OCI-LY3 (cell line): ENCODE measurements at regions not wholly inside any gene's neighbourhood (a gene's known extent, or its start where the extent isn't known, plus 50 kb on each side); places are given as distances from the start of the nearest gene placed in this dataset.

Experiments used
- H2AFZ ChIP-seq: fragments of 200-600, 300-600 bp; shearing (Covaris generic); 2 replicates; pipeline ENCODE4 v1.6.0; 2014; ENCODE audit warnings: antibody characterized with exemption, low read depth, low read length
- H3K27ac ChIP-seq: fragments of 200-600, 300-600 bp; sonication (generic); 2 replicates; pipeline ENCODE4 v1.5.1; 2014; ENCODE audit warnings: mild to moderate bottlenecking, low read length, moderate library complexity, mixed read lengths
- H3K27me3 ChIP-seq: fragments of 200-600, 300-600 bp; sonication (generic); 2 replicates; pipeline ENCODE4 v1.6.1; 2014; ENCODE audit warnings: low read depth, low read length, mixed read lengths
- H3K36me3 ChIP-seq: fragments of 200-600, 300-600 bp; sonication (generic); replicated peaks from 2 replicates; pipeline ENCODE3; 2014; ENCODE audit warnings: low read depth, low read length, mixed read lengths
- H3K4me1 ChIP-seq: fragments of 300-600, 200-600 bp; sonication (generic); 2 replicates; pipeline ENCODE4 v1.6.1; 2014; ENCODE audit warnings: low read length, mixed read lengths
- H3K4me2 ChIP-seq: fragments of 200-600, 300-600 bp; sonication (generic); 2 replicates; pipeline ENCODE4 v1.6.1; 2014; ENCODE audit warnings: low read length, mixed read lengths
- H3K4me3 ChIP-seq: fragments of 300-600, 200-600 bp; sonication (generic); 2 replicates; pipeline ENCODE4 v1.5.1; 2014; ENCODE audit warnings: antibody characterized with exemption, mild to moderate bottlenecking, low read length, moderate library complexity
- H3K79me2 ChIP-seq: fragments of 300-600, 200-600 bp; shearing (Covaris generic); 2 replicates; pipeline ENCODE4 v1.6.1; 2014; ENCODE audit warnings: mild to moderate bottlenecking, low read length, mixed read lengths
- H3K9ac ChIP-seq: fragments of 300-600, 200-600 bp; shearing (Covaris generic); 2 replicates; pipeline ENCODE4 v1.6.0; 2014; ENCODE audit warnings: mild to moderate bottlenecking, low read length, moderate library complexity
- H3K9me3 ChIP-seq: fragments of 200-600, 300-600 bp; shearing (Covaris generic); 2 replicates; pipeline ENCODE4 v1.6.1; 2014; ENCODE audit warnings: low read length, mixed read lengths; ENCODE audit not compliant: insufficient read depth
- H4K20me1 ChIP-seq: fragments of 200-600, 300-600 bp; sonication (generic); 2 replicates; pipeline ENCODE4 v1.6.1; 2016; ENCODE audit warnings: low read length, mixed read lengths; ENCODE audit not compliant: insufficient read depth
- EZH2phosphoT487 ChIP-seq: fragments of 200-600 bp; shearing (Covaris generic); IDR thresholded peaks from 2 replicates; pipeline ENCODE4 v1.6.1; 2018; ENCODE audit warnings: antibody characterized with exemption, mixed run types, low read depth
- TF ChIP-seq, protein P1 (sequence below): fragments of 200-600, 300-600 bp; sonication (generic); IDR thresholded peaks from 2 replicates; pipeline ENCODE4 v1.5.1; 2014; ENCODE audit warnings: antibody characterized with exemption, low read length, low read depth

DNA sequence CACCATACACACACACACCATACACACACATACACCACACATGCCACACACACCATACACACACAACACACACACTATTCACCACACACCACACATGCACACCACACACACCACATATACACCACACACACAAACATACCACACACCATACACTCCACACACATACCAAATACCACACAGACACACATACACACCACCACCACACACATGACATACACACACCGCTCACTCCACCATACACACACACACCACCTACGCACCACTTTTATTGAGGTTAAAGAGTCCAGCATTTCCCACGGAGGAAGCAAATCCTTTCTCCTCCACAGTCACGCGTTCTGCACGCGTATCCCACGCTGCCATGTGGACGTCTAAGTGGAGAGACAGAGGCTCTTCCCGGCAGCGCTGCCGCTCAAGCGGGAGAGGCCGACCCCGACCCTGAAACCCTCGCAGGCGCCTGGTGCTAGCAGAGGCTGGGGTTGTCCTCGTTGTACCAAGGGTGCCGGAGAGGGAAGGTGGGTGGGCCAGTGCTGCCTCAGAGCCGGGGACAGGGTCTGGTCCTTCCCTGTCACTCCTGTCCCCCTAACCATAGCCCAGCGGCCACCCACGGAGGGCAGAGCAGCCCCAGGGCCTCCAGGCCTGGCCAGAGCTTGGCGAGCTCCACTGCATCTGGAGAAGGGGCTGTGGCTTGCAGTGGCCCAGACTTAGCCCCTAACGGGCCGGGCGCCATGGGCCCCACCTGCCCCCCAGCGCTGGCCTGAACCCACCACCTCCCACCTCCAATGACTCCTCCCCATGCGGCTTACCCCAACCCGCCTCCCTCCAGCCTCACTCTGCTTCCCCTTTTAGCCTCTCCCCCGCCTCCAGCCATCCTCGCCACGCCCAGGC lies 1495.0 kb downstream of the BRD1 start:
- TF ChIP-seq, protein P1, sequence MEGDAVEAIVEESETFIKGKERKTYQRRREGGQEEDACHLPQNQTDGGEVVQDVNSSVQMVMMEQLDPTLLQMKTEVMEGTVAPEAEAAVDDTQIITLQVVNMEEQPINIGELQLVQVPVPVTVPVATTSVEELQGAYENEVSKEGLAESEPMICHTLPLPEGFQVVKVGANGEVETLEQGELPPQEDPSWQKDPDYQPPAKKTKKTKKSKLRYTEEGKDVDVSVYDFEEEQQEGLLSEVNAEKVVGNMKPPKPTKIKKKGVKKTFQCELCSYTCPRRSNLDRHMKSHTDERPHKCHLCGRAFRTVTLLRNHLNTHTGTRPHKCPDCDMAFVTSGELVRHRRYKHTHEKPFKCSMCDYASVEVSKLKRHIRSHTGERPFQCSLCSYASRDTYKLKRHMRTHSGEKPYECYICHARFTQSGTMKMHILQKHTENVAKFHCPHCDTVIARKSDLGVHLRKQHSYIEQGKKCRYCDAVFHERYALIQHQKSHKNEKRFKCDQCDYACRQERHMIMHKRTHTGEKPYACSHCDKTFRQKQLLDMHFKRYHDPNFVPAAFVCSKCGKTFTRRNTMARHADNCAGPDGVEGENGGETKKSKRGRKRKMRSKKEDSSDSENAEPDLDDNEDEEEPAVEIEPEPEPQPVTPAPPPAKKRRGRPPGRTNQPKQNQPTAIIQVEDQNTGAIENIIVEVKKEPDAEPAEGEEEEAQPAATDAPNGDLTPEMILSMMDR: no peak
- TF ChIP-seq EZH2phosphoT487: no peak
- Histone ChIP-seq H3K27ac (no peak overlapping the region), H3K79me2 (no peaks in the 10 kb centered on the region), H3K36me3 (no peaks in the 10 kb centered on the region), H3K4me1 (no peaks in the 10 kb centered on the region), H3K4me2 (no peak overlapping the region), H2AFZ (no peak overlapping the region), H3K9ac (no peak overlapping the region), H3K9me3 (peaks cover 10% of the 10 kb centered on the region), H4K20me1 (no peaks in the 10 kb centered on the region), H3K27me3 (no peaks in the 10 kb centered on the region), H3K4me3 (no peak overlapping the region)

GRCh38 chr22:48331691-48332220 lies 1495.9 kb downstream of the BRD1 start:
- no peaks in the 10 kb centered on the region for H3K79me2 ChIP-seq
- H3K36me3 ChIP-seq: no peaks in the 10 kb centered on the region
- H3K27me3 ChIP-seq: no peaks in the 10 kb centered on the region
- H2AFZ ChIP-seq: no peak overlapping the region
- H4K20me1 ChIP-seq: no peaks in the 10 kb centered on the region
- no peak overlapping the region for H3K9ac ChIP-seq
- H3K27ac ChIP-seq: no peak overlapping the region
- H3K4me1 ChIP-seq: no peaks in the 10 kb centered on the region
- H3K9me3 ChIP-seq: peaks cover 10% of the 10 kb centered on the region
- TF ChIP-seq, protein P1: no peak
- no peak for TF ChIP-seq EZH2phosphoT487
- H3K4me2 ChIP-seq: no peak overlapping the region
- H3K4me3 ChIP-seq: no peak overlapping the region

DNA sequence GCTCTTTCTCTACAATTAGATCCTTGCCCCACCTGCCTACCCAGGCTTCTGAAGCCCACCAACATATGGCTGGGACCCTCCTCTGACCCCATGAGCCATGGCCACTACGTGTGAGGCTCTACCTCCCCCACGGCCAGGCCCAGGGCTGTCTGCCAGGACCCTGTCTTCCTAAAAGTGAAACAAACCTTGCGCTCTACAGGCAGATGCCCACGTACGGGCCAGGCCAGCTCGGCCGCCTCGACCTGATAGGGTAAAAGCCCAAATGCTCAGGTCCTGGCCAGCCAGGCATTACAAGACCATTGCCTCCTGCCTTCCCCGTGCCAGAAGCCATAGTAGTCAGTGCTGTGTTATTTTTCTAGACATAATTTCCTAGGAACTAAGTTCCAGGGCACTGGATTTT lies 1496.4 kb downstream of the BRD1 start:
- Histone ChIP-seq H3K27ac (no peak overlapping the region), H3K36me3 (no peaks in the 10 kb centered on the region), H3K9ac (no peak overlapping the region), H3K79me2 (no peaks in the 10 kb centered on the region), H4K20me1 (no peaks in the 10 kb centered on the region), H3K9me3 (peaks cover 10% of the 10 kb centered on the region), H2AFZ (no peak overlapping the region), H3K4me2 (no peak overlapping the region), H3K4me3 (no peak overlapping the region), H3K4me1 (no peaks in the 10 kb centered on the region), H3K27me3 (no peaks in the 10 kb centered on the region)
- no peak for TF ChIP-seq EZH2phosphoT487
- TF ChIP-seq, protein P1: no peak

GRCh38 chr22:48327721-48328120 lies 1500.0 kb downstream of the BRD1 start:
- Histone ChIP-seq H2AFZ (no peak overlapping the region), H3K4me2 (no peak overlapping the region), H3K27me3 (no peaks in the 10 kb centered on the region)

More at GRCh38 chr22:48327721-48328120, 1500.0 kb downstream of the BRD1 start:
- no peak overlapping the region for H3K4me3 ChIP-seq
- no peaks in the 10 kb centered on the region for H3K79me2 ChIP-seq
- H3K9me3 ChIP-seq: peaks cover 10% of the 10 kb centered on the region
- no peak for TF ChIP-seq EZH2phosphoT487
- TF ChIP-seq, protein P1: no peak
- no peaks in the 10 kb centered on the region for H3K36me3 ChIP-seq
- no peak overlapping the region for H3K9ac ChIP-seq
- H4K20me1 ChIP-seq: no peaks in the 10 kb centered on the region
- H3K4me1 ChIP-seq: no peaks in the 10 kb centered on the region
- no peak overlapping the region for H3K27ac ChIP-seq
